Smooth muscle cell of the brain vasculature (primary cell): ENCODE measurements at regions not wholly inside any gene's neighbourhood (a gene's known extent, or its start where the extent isn't known, plus 50 kb on each side); places are given as distances from the start of the nearest gene placed in this dataset.

Source experiments
- DNase-seq: peaks from one replicate; pipeline ENCODE4 v3.0.0-alpha.2; 2012; ENCODE audit warnings: low read depth, low spot score

GRCh38 chrX:39669668-39670067, 428.1 kb downstream of the BCOR start:
- no peak for DNase-seq

GRCh38 chrX:39670281-39670680, 427.5 kb downstream of the BCOR start:
- DNase-seq, result no peak

- no peak for DNase-seq
Observed at GRCh38 chrX:39672405-39672804, 425.4 kb downstream of the BCOR start.

GRCh38 chrX:39674490-39675161, 423.1 kb downstream of the BCOR start:
- DNase-seq, result no peak

GRCh38 chrX:39675162-39675553, 422.6 kb downstream of the BCOR start:
- no peak for DNase-seq

- no peak for DNase-seq
Observed at GRCh38 chrX:39675619-39676018, 422.1 kb downstream of the BCOR start.

- DNase-seq, result no peak
Observed at GRCh38 chrX:39676434-39676833, 421.3 kb downstream of the BCOR start.

GRCh38 chrX:39677585-39677977, 420.2 kb downstream of the BCOR start:
- no peak for DNase-seq

GRCh38 chrX:39677978-39678791, 419.6 kb downstream of the BCOR start:
- DNase-seq, result no peak

GRCh38 chrX:39678914-39679313, 418.8 kb downstream of the BCOR start:
- DNase-seq, result no peak

- no peak for DNase-seq
Observed at GRCh38 chrX:39679497-39680157, 418.1 kb downstream of the BCOR start.

- no peak for DNase-seq
Observed at GRCh38 chrX:39681885-39682284, 415.9 kb downstream of the BCOR start.

- DNase-seq, result no peak
Observed at GRCh38 chrX:39682778-39683177, 415.0 kb downstream of the BCOR start.

GRCh38 chrX:39688219-39688575, 409.6 kb downstream of the BCOR start:
- DNase-seq, result no peak

GRCh38 chrX:39688576-39689375, 409.0 kb downstream of the BCOR start:
- DNase-seq, result no peak

- no peak for DNase-seq
Observed at GRCh38 chrX:39689376-39690104, 408.2 kb downstream of the BCOR start.

GRCh38 chrX:39690541-39691415, 407.0 kb downstream of the BCOR start:
- no peak for DNase-seq

- DNase-seq, result no peak
Observed at GRCh38 chrX:39691724-39692123, 406.0 kb downstream of the BCOR start.

GRCh38 chrX:39692796-39693195, 405.0 kb downstream of the BCOR start:
- no peak for DNase-seq

- DNase-seq, result no peak
Observed at GRCh38 chrX:39693298-39693697, 404.5 kb downstream of the BCOR start.
